Keratinocyte (primary cell): ENCODE measurements at regions not wholly inside any gene's neighbourhood (a gene's known extent, or its start where the extent isn't known, plus 50 kb on each side); places are given as distances from the start of the nearest gene placed in this dataset.

ENCODE experiments used
- CTCF ChIP-seq, 3 experiments: IDR thresholded peaks in 1 of 3; conservative IDR thresholded peaks in 1 of 3; optimal IDR thresholded peaks in 1 of 3; 2 replicates in 2 of 3; 3 replicates in 1 of 3; pipeline versions ENCODE3 to v1.5.1; 2011; ENCODE audit warnings: low read length in 3 of 3, mild to moderate bottlenecking in 3 of 3, moderate library complexity in 2 of 3, control low read depth in 1 of 3, inconsistent platforms in 1 of 3; ENCODE audit not compliant: insufficient read depth in 2 of 3; ENCODE audit errors: extremely low read depth in 1 of 3
- EZH2 ChIP-seq: IDR thresholded peaks from one replicate; pipeline ENCODE4 v1.6.1; 2012; ENCODE audit warnings: inconsistent platforms, mild to moderate bottlenecking, low read length, moderate library complexity

GRCh38 chr13:71967990-71968389, 101.0 kb upstream of the DACH1 start:
- TF ChIP-seq CTCF (optimal IDR thresholded peaks at IDR 0.05 in 1 of 3, IDR thresholded peaks at IDR 0.05 in 1 of 3, conservative IDR thresholded peaks at IDR 0.05 in 1 of 3; ENCODE audit: extremely low read depth in 1 of 3, insufficient read depth in 2 of 3, low read length in 3 of 3): no peak
- TF ChIP-seq EZH2: no peak
